ENCODE measurements at regions not wholly inside any gene's neighbourhood (a gene's known extent, or its start where the extent isn't known, plus 50 kb on each side); places are given as distances from the start of the nearest gene placed in this dataset.
"Not testable (repeated sequence)": the region's sequence is repeated elsewhere in the genome, so short reads cannot be mapped to it uniquely, and the experiment has no call there.

- CTCF ChIA-PET = no interaction called here
- BruUV-seq (replicated peaks) = no TSS peak
- H3K4me3 ChIP-seq (ENCODE audit: low read length) = no peak overlapping the region
These were observed 746.9 kb downstream of the SLC4A3 start for GRCh38 chr2:220374282-220374681.

GRCh38 chr2:220377482-220378155 lies 750.2 kb downstream of the SLC4A3 start:
- Histone ChIP-seq H2AFZ (ENCODE audit: low read length) (no peak overlapping the region), H3K9me2 (replicated peaks; ENCODE audit: low read length) (no peaks in the 10 kb centered on the region), H3K4me3 (ENCODE audit: low read length) (no peak overlapping the region), H3K9ac (ENCODE audit: low read length) (no peak overlapping the region), H3K27me3 (ENCODE audit: low read length) (no peaks in the 10 kb centered on the region), H3K27ac (ENCODE audit: low read length) (no peak overlapping the region), H3K4me1 (ENCODE audit: insufficient read depth, low read length) (no peaks in the 10 kb centered on the region), H3K36me3 (ENCODE audit: low read depth, low read length) (no peaks in the 10 kb centered on the region), H3F3A (ENCODE audit: low read length, unreplicated experiment) (no peaks in the 10 kb centered on the region), H3K79me2 (ENCODE audit: low read length) (no peaks in the 10 kb centered on the region), H4K20me1 (ENCODE audit: low read length) (no peaks in the 10 kb centered on the region), H3K9me3 (ENCODE audit: low read length) (no peaks in the 10 kb centered on the region), H3K4me2 (ENCODE audit: low read length) (no peak overlapping the region)
- POLR2A ChIA-PET (ENCODE audit: unreplicated experiment) = interaction anchor here (1.1 kb wide), 1 partner anchor 251 kb away, joined by 4 read pairs; no protein-coding TSS in a partner anchor
- intact Hi-C loops (cut with micrococcal nuclease) = loop anchor here (10.0 kb wide), 1 partner anchor 307 kb away; no protein-coding TSS in a partner anchor
- ATAC-seq (no peak), DNase-seq (no peak)
- no TSS peak for BruUV-seq (replicated peaks)
- TF ChIP-seq CTCF (conservative IDR thresholded peaks at IDR 0.05; ENCODE audit: low read depth, low read length) = no peak; the same call in 1 of the 2 replicates
- no peak for TF ChIP-seq EZH2phosphoT487 (IDR thresholded peaks at IDR 0.05; ENCODE audit: borderline replicate concordance, low read length)
- no peak for TF ChIP-seq EZH2 (IDR thresholded peaks at IDR 0.05; ENCODE audit: low read length, unreplicated experiment)
- CTCF ChIA-PET = no interaction called here

More at GRCh38 chr2:220374282-220374681, 746.9 kb downstream of the SLC4A3 start:
- H2AFZ ChIP-seq (ENCODE audit: low read length) = no peak overlapping the region
- no peaks in the 10 kb centered on the region for H4K20me1 ChIP-seq (ENCODE audit: low read length)
- H3K9me2 ChIP-seq (replicated peaks; ENCODE audit: low read length) = no peaks in the 10 kb centered on the region
- no peak overlapping the region for H3K9ac ChIP-seq (ENCODE audit: low read length)
- no peaks in the 10 kb centered on the region for H3K79me2 ChIP-seq (ENCODE audit: low read length)
- H3K36me3 ChIP-seq (ENCODE audit: low read depth, low read length) = no peaks in the 10 kb centered on the region
- ATAC-seq (no peak), DNase-seq (no peak)
- intact Hi-C loops (cut with micrococcal nuclease) = loop anchor here (10.0 kb wide), 1 partner anchor 311 kb away; no protein-coding TSS in a partner anchor
- H3F3A ChIP-seq (ENCODE audit: low read length, unreplicated experiment) = no peaks in the 10 kb centered on the region
- POLR2A ChIA-PET (ENCODE audit: unreplicated experiment) = no interaction called here
- no peaks in the 10 kb centered on the region for H3K27me3 ChIP-seq (ENCODE audit: low read length)
- H3K9me3 ChIP-seq (ENCODE audit: low read length) = no peaks in the 10 kb centered on the region
- H3K27ac ChIP-seq (ENCODE audit: low read length) = no peak overlapping the region
- TF ChIP-seq CTCF (conservative IDR thresholded peaks at IDR 0.05; ENCODE audit: low read depth, low read length) (no peak), EZH2phosphoT487 (IDR thresholded peaks at IDR 0.05; ENCODE audit: borderline replicate concordance, low read length) (no peak), EZH2 (IDR thresholded peaks at IDR 0.05; ENCODE audit: low read length, unreplicated experiment) (no peak)
- no peaks in the 10 kb centered on the region for H3K4me1 ChIP-seq (ENCODE audit: insufficient read depth, low read length)
- no peak overlapping the region for H3K4me2 ChIP-seq (ENCODE audit: low read length)

- H3K36me3 ChIP-seq (ENCODE audit: low read depth, low read length); H3K27ac ChIP-seq (ENCODE audit: low read length); H3K9ac ChIP-seq (ENCODE audit: low read length); H3K9me3 ChIP-seq (ENCODE audit: low read length); H3K4me3 ChIP-seq (ENCODE audit: low read length); BruUV-seq (replicated peaks); DNase-seq; H4K20me1 ChIP-seq (ENCODE audit: low read length); H3K4me2 ChIP-seq (ENCODE audit: low read length); CTCF ChIA-PET; intact Hi-C loops (cut with micrococcal nuclease); H3K9me2 ChIP-seq (replicated peaks; ENCODE audit: low read length); H3K27me3 ChIP-seq (ENCODE audit: low read length); H3F3A ChIP-seq (ENCODE audit: low read length, unreplicated experiment); POLR2A ChIA-PET (ENCODE audit: unreplicated experiment); H3K4me1 ChIP-seq (ENCODE audit: insufficient read depth, low read length); H3K79me2 ChIP-seq (ENCODE audit: low read length); H2AFZ ChIP-seq (ENCODE audit: low read length); ATAC-seq: not testable (repeated sequence)
These were observed 760.3 kb downstream of the SLC4A3 start for GRCh38 chr2:220387758-220388157.
